DMS 273 (cell line): ENCODE measurements at regions not wholly inside any gene's neighbourhood (a gene's known extent, or its start where the extent isn't known, plus 50 kb on each side); places are given as distances from the start of the nearest gene placed in this dataset.
"Not testable (repeated sequence)": the region's sequence is repeated elsewhere in the genome, so short reads cannot be mapped to it uniquely, and the experiment has no call there.

Experiments used
- DNase-seq: peaks from one replicate; lab custom pipeline; 2025; ENCODE audit not compliant: unreplicated experiment; lab: John Stamatoyannopoulos, UW

DNA sequence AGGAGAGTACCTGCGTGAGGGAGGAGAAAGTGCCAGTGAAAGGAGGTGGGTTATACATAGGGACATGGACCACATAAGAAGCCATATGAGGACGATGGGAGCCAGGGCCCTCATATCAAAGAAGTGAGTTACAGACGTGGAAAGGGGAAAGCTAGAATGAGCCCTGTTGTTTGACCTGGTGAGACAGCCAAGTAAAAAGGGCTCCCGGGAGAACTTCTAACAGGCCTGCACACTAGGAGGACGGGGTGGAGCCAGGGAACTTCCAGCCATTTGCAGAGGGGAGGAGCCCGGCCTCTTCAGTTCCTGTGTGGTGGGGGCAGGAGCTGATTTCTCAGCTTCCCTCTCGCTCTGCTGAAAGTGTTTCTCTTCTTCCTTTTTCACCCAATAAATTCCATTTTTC is 84.1 kb upstream of the SLC66A3 start:
- DNase-seq = peak; percentile 43

GRCh38 chr2:11071939-11072338 is 83.3 kb upstream of the SLC66A3 start:
- no peak for DNase-seq

DNA sequence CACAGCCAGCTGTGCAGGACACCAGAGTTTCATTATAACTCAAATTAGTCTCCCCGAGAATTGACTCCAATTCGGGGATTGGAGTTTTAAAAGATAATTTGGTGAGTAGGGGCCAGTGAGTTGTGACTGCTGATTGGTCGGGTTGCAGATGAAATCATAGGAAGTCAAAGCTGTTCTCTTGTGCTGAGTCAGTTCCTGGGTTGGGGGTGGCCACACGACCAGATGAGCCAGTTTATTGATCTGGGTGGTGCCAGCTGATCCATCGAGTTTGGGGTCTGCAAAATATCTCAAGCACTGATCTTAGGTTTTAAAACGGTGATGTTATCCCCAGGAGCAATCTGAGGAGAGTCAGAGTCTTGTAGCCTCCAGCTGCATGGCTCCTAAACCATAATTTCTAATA is 82.7 kb upstream of the SLC66A3 start:
- no peak for DNase-seq

- peak; percentile 72 for DNase-seq
Measured at GRCh38 chr2:11073251-11073650, 82.0 kb upstream of the SLC66A3 start.

GRCh38 chr2:11073776-11074175 is 81.5 kb upstream of the SLC66A3 start:
- DNase-seq = no peak

- no peak for DNase-seq
Measured at GRCh38 chr2:11074246-11074820, 80.9 kb upstream of the SLC66A3 start.

- DNase-seq = no peak
Measured at GRCh38 chr2:11075221-11075620, 80.0 kb upstream of the SLC66A3 start.

- no peak for DNase-seq
Measured at GRCh38 chr2:11077411-11077810, 77.9 kb upstream of the SLC66A3 start.

DNA sequence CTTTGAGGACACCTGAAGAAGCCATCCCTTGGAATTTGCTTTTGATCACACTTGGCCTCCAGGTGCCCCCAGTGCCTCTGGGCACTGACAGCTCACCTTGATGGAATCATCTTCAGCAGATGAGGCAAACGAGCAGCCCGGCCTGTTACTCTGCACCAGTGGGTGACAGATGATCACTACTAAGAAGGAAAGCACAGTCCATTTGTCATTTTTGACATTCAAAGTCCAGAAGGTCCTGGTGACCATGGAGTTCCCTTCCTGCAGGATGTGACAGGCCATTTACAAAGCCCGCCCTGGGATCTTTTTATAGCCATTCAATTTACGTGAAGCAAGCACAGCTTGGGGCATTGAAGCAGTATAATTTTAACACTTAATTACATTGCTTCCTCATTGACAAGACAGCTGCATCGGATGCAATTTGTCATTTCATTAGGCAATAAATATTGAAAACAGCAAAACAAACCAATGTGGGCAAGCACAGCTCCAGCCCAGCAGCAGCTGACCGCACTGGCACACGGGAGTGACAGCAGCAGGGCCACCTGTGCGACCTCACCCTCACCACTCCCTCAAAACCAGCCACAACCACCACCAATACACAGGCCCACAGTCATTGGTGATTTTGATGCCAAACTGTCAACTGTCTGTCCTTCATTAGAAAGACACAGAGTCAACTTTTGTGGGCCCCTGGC is 76.0 kb upstream of the SLC66A3 start:
- no peak for DNase-seq

DNA sequence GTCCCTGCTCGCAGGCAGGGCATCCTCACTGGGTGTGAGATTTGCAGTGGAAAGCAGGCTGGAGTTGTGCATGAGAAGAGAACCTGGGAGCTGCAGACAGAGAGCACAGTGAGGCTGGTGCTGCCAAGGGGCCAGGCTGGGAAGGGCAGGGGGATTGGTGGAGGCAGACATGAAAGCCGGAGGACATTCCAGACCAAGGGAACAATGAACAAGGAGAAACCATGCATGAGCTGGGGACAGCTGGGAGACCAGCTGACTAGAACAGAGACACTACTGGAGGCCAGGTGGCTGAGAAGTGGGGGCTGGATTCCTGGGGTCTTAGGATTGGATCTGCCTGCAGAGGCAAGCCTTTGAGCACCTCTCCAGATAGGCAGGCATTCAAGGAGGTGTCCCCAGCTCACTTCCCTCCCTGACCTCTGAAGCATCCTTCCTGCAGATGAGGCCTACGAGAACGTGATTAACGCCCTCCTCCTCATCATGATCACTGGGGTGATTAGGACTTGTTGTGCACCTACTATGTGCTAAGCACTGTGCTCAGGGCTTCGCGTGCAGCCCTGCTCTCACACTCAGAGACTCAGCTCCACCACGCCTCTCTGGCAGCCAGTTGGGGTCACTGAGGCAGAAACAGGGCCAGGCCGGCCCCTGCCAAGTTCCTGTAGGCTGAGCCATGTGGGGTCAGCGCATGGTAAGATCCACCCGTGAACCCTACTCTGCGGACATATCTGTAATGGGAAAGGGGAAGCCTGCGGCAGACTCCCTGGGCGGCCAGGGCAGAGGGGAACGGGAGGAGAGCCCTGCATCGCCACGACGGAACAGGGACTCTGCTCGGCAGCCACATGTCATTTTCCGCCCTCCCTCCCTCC is 74.8 kb upstream of the SLC66A3 start:
- DNase-seq = peak; percentile 29

DNA sequence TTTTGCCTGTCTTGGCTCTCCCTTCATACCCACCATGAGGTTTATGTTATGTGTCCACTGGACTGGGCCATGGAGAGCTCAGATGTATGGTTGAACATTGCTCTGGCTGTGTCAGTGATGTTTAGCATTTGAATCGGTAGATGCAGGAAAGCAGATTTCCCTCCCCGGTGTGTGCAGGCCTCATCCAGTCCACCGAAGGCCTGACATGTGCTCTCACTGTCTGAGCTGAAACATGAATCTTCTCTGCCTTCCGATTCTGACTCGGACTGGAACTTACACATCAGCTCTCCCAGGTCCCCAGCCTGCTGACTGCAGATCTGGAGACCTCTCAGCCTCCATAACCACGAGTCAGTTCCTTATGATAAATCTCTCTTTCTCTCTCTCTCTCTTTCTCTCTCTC is 72.4 kb upstream of the SLC66A3 start:
- DNase-seq = no peak

GRCh38 chr2:11088821-11089220 is 66.4 kb upstream of the SLC66A3 start:
- DNase-seq = not testable (repeated sequence)

DNA sequence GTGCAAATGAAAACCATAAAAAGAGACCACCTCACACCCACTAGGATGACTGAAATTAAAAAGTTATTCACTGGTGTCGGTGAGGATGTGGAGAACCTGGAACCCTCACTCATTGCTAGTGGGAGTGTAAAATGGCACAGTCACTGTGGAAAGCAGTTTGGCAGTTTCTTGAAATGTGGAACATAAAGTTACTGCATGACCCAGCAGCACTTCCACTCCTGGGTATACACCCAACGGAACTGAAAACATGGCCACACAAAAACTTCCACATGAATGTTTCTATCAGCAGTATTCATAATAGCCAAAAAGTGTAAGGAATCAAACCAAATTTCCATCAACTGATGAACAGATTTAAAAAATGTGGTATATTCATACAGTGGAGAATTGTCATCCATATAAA is 65.1 kb upstream of the SLC66A3 start:
- DNase-seq = no peak

GRCh38 chr2:11092701-11093335 is 62.4 kb upstream of the SLC66A3 start:
- no peak for DNase-seq

GRCh38 chr2:11093467-11093866 is 61.8 kb upstream of the SLC66A3 start:
- DNase-seq = no peak

GRCh38 chr2:11094021-11094810 is 61.1 kb upstream of the SLC66A3 start:
- DNase-seq = no peak

DNA sequence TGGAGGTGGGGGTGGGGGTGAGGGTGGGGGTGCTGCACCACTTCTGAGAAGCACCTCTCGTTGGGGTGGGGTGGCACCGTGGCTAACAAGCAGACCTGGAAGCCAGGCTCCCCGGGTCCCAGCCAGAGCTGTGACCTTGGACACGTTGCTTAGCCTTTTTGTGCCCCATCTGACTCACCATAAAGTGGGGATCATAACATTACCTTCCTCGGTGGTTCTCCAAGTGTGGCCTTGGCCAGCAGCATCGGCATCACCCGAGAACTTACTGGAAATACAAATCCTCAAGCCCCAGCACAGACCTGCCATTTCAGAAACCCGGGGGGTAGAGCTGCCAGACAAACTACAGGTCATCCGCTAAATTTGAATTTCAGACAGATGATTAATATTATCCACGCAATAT is 58.7 kb upstream of the SLC66A3 start:
- DNase-seq = no peak

DNA sequence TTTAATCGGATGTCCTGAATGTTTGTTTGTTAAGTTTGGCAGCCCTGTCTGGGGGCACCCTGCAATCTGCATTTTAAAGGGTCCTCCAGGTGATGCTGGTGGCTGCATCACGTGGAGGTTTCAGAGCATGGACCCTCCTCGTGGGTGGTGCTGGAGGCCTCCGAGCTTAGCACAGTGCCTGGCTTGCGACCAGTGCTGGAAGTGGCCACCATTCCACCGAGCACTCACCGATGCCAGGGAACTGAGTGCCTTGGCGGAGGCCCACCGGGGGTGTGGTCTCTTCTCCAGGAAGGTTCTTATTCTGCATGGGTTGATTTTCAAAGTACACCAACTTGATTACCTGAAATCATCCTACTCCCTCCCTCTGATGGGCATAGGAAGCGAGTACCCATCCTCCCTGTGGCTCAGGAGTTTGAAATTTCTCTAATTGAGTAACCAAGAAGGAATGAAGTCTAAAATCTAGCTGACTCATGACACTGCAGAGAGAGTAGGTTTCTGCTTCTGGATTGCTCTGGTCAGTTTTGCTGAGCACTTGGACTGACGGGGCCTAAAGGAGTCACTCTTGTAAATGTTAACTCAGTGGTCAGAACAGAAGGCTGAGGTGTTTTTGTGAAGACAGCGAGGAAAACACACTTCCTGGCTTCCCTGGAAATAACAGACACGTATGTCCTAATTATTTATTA is 58.1 kb upstream of the SLC66A3 start:
- no peak for DNase-seq

- no peak for DNase-seq
Measured at GRCh38 chr2:11097854-11098387, 57.3 kb upstream of the SLC66A3 start.
